ENCODE measurements at regions not wholly inside any gene's neighbourhood (a gene's known extent, or its start where the extent isn't known, plus 50 kb on each side); places are given as distances from the start of the nearest gene placed in this dataset.

GRCh38 chr5:72723581-72723980, 92.9 kb upstream of the TNPO1 start:
- TF ChIP-seq CTCF (IDR thresholded peaks at IDR 0.05) (no peak), POLR2A (IDR thresholded peaks at IDR 0.05) (no peak)
